Retinal pigment epithelial cell (primary cell): ENCODE measurements at regions not wholly inside any gene's neighbourhood (a gene's known extent, or its start where the extent isn't known, plus 50 kb on each side); places are given as distances from the start of the nearest gene placed in this dataset.
"Not testable (repeated sequence)": the region's sequence is repeated elsewhere in the genome, so short reads cannot be mapped to it uniquely, and the experiment has no call there.

Source experiments
- DNase-seq: peaks from one replicate; pipeline ENCODE4 v3.0.0-alpha.2; 2010; ENCODE audit warnings: low read depth
- H3K4me3 ChIP-seq: 2 replicates; pipeline ENCODE4 v1.5.1; 2011; ENCODE audit warnings: mild to moderate bottlenecking, low read length, control low read depth, moderate library complexity
- TF ChIP-seq, protein P1 (sequence below): conservative IDR thresholded peaks from 2 replicates; pipeline ENCODE4 v1.5.1; 2011; ENCODE audit warnings: low read depth, low read length, control low read depth, inconsistent platforms

DNA sequence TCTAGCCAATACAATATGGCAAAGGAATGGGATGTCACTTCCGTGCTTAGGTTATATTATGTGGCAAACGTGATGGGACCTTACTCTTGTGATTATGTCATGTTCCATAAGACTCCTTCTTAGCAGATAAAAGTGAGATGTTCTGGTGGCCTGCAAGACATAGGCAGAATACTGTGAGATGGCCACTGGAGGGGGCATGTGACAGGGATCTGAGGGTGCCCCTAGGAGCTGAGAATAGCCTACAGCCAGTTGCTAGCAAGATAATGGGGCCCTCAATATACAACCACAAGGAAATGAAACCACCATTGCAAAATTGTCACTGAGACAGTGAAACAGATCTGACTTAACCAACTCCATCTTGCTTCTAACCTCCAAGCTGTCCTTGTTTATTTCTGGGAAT lies 151.4 kb upstream of the SSTR1 start:
- TF ChIP-seq, protein P1, sequence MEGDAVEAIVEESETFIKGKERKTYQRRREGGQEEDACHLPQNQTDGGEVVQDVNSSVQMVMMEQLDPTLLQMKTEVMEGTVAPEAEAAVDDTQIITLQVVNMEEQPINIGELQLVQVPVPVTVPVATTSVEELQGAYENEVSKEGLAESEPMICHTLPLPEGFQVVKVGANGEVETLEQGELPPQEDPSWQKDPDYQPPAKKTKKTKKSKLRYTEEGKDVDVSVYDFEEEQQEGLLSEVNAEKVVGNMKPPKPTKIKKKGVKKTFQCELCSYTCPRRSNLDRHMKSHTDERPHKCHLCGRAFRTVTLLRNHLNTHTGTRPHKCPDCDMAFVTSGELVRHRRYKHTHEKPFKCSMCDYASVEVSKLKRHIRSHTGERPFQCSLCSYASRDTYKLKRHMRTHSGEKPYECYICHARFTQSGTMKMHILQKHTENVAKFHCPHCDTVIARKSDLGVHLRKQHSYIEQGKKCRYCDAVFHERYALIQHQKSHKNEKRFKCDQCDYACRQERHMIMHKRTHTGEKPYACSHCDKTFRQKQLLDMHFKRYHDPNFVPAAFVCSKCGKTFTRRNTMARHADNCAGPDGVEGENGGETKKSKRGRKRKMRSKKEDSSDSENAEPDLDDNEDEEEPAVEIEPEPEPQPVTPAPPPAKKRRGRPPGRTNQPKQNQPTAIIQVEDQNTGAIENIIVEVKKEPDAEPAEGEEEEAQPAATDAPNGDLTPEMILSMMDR, result no peak

DNA sequence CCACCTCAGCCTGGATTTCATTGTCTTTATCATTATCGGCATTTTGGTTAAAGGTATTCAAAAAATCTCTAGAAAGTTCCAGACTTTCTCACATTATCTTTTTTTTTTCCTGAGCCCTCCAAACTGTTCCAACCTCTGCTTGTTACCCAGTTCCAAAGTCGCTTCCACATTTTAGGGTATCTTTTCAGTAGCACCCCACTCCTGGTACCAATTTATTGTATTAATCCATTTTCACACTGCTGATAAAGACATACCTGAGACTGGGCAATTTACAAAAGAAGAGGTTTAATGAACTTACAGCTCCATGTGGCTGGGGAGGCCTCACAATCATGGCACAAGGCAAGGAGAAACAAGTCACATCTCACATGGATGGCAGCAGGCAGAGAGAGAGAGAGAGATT lies 145.5 kb upstream of the SSTR1 start:
- DNase-seq, H3K4me3 ChIP-seq: not testable (repeated sequence)

More for the DNA sequence above, 151.4 kb upstream of the SSTR1 start:
- H3K4me3 ChIP-seq, result no peak overlapping the region
- DNase-seq, result no peak

DNA sequence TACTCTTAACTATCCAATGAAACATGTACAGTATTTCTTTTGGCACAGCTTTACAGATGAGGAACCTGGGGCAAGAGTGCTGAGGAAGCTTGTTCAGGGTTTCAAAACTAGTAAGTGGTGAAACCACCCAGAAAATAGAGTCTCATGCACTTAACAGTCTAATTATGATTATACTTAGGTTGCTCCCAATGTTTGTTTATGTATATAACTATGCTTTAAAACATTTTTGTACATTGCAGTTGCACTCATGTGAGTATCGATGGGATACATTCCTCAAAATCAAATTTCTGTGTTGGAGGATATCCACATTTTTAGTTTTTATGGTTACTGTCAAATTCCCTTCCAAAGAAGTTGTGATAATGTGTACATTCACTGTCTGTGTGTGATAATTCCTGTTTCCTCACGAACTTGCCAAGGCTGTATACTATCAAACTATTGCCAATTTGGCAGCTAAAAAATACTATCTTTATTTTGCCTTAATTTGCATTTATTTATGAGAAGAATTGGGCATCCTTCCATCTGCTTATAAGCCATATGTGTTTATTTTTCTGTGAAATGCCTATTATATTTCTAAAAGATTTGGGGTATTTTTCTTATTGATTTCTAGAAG lies 143.9 kb upstream of the SSTR1 start:
- TF ChIP-seq, protein P1, result no peak
- H3K4me3 ChIP-seq, result no peak overlapping the region
- no peak for DNase-seq

DNA sequence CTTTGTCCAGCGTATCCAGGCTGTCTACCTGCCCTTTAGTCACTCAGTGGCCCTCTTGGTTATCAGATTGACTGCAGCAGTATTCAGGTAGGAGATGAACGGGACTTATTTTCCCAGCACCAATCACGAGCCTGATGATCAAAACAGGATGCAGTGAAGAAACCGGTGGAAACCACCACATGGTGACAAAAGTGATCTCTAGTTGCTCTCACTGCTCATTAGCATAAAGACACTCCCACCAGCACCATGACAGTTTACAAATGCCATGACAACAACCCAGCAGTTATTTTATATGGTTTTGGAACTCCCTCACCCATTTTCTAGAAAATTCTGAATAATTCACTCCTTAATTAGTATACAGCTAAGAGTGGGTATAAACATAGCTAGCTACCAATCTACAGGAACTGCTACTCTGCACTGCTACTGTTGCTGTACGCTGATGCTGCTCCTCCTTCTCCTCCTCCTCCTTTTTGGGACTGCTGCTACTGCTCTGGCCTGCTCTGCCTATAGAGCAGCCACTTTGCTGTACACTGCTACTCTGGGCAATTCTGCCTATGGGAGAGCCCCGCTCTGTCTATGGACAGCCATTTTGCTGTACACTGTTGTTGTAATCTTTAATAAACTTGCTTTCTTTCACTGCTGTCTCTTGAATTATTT lies 142.5 kb upstream of the SSTR1 start:
- TF ChIP-seq, protein P1, result no peak
- H3K4me3 ChIP-seq, result no peak overlapping the region
- DNase-seq, result no peak

DNA sequence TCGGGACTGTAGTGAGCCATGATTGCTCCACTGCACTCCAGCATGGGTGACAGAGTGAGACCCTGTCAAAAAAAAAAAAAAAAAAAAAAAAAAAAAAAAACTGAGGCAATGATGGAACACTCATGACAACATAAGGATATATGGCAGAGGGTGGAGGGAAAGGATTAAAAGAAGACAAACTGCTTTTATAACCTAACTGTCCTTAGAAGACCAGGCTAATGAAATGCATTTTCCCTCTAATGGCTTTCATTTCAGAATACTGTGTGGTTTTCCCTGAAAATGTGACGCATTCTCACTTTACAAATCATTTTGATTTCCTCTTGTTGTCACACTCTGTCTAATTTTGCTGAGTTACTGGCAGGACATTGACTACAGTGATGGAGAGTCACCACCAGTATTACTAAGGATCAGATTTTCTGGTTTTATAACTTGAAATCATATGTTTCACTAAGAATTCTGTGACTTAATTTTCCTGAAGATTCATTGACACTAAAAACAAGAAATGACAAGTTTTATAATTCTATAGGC lies 137.6 kb upstream of the SSTR1 start:
- TF ChIP-seq, protein P1, result no peak
- DNase-seq, result no peak

DNA sequence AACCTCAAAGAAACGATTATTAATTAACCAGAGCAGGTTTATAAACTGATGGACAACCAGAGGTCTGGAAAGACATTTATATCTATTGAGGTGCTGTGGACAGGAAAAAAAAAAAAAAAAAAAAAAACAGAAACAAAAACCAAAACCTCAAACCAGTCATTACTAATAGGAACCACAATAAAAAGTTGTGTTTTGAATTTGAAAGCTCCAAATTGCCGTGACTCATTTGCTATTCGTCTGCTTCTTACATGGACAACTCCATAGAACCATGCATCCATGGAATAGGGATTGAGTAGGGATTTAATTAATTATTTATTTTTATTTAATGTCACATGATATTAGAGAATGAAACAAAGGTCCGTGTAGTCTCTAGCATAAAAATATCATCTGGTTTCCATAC lies 134.1 kb upstream of the SSTR1 start:
- TF ChIP-seq, protein P1, result no peak
- no peak for DNase-seq
- H3K4me3 ChIP-seq, result no peak overlapping the region

More for the DNA sequence above, 137.6 kb upstream of the SSTR1 start:
- no peak overlapping the region for H3K4me3 ChIP-seq

DNA sequence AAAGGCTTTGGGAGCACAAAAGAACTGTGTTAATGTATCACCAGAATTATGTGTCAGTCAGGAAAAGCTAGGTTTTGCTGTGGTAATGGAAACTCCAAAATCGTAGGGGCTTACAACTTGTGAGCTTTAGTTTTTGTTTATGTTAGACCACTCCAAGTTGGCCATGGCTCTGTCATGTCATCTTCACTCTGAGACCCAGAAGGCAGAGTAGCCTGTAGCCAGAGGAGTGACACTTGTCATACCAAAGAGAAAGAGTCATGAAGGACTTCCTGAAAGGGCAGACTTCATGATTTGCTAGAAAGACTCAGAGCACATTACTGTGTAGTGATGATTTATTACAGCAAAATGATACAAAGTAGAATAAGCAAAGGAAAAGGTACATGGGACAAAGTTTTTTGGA lies 133.6 kb upstream of the SSTR1 start:
- TF ChIP-seq, protein P1, result no peak
- DNase-seq, result no peak
- H3K4me3 ChIP-seq, result no peak overlapping the region
